CD4-positive, CD25-positive, alpha-beta regulatory T cell (primary cell): ENCODE measurements at regions not wholly inside any gene's neighbourhood (a gene's known extent, or its start where the extent isn't known, plus 50 kb on each side); places are given as distances from the start of the nearest gene placed in this dataset.

ENCODE experiments used
- ATAC-seq, 2 donors: fragments of 150-1000 bp; cut with Tn5 transposase; one replicate each; pipeline ENCODE4 v1.10.0; 2021; ENCODE audit warnings: low read depth in 2 of 2, moderate number of reproducible peaks in 2 of 2, moderate library complexity in 1 of 2
- DNase-seq, 3 donors: peaks; one replicate each; pipeline versions ENCODE4 v3.0.0 to v3.0.0-alpha.2; 2012 to 2022; ENCODE audit warnings: mixed read lengths in 1 of 3
- H3K27ac ChIP-seq: one replicate; pipeline ENCODE4 v1.7.0; 2013; ENCODE audit warnings: mild to moderate bottlenecking, low read length; ENCODE audit not compliant: insufficient read depth, poor library complexity, severe bottlenecking
- H3K27me3 ChIP-seq: one replicate; pipeline ENCODE4 v1.7.0; 2013; ENCODE audit warnings: low read length; ENCODE audit not compliant: control insufficient read depth, insufficient read depth
- H3K36me3 ChIP-seq: one replicate; pipeline ENCODE4 v1.7.0; 2013; ENCODE audit warnings: mild to moderate bottlenecking, low read length, moderate library complexity; ENCODE audit not compliant: control insufficient read depth, insufficient read depth
- H3K4me1 ChIP-seq: 2 replicates; pipeline ENCODE4 v1.7.0; 2013; ENCODE audit warnings: mild to moderate bottlenecking, low read length; ENCODE audit not compliant: insufficient read depth, control insufficient read depth, poor library complexity, severe bottlenecking
- H3K4me3 ChIP-seq: one replicate; pipeline ENCODE4 v1.7.0; 2013; ENCODE audit warnings: low read depth, mild to moderate bottlenecking, low read length, moderate library complexity
- H3K9me3 ChIP-seq, 2 experiments: 1 replicate in 1 of 2; 2 replicates in 1 of 2; pipeline ENCODE4 v1.7.0; 2013; ENCODE audit warnings: low read length in 2 of 2, mild to moderate bottlenecking in 1 of 2, moderate library complexity in 1 of 2; ENCODE audit not compliant: control insufficient read depth in 2 of 2
- H3K27ac Mint-ChIP-seq, 3 donors: one replicate each; pipeline ENCODE4 v1.8.0; 2020 to 2022; ENCODE audit warnings: mild to moderate bottlenecking in 3 of 3, mixed read lengths in 3 of 3, moderate library complexity in 2 of 3
- H3K27me3 Mint-ChIP-seq: one replicate; pipeline ENCODE4 v1.8.0; 2022; ENCODE audit warnings: mild to moderate bottlenecking, mixed read lengths
- H3K36me3 Mint-ChIP-seq: one replicate; pipeline ENCODE4 v1.8.0; 2020; ENCODE audit warnings: mixed read lengths
- H3K4me1 Mint-ChIP-seq, 4 donors: one replicate each; pipeline ENCODE4 v1.8.0; 2020 to 2022; ENCODE audit warnings: mixed read lengths in 4 of 4, mild to moderate bottlenecking in 1 of 4
- H3K4me3 Mint-ChIP-seq, 4 donors: one replicate each; pipeline ENCODE4 v1.8.0; 2020 to 2022; ENCODE audit warnings: mild to moderate bottlenecking in 4 of 4, mixed read lengths in 4 of 4, moderate library complexity in 3 of 4
- H3K9me3 Mint-ChIP-seq, 7 donors: one replicate each; pipeline ENCODE4 v1.8.0; 2020 to 2022; ENCODE audit warnings: mixed read lengths in 7 of 7, mild to moderate bottlenecking in 3 of 7, moderate library complexity in 2 of 7

DNA sequence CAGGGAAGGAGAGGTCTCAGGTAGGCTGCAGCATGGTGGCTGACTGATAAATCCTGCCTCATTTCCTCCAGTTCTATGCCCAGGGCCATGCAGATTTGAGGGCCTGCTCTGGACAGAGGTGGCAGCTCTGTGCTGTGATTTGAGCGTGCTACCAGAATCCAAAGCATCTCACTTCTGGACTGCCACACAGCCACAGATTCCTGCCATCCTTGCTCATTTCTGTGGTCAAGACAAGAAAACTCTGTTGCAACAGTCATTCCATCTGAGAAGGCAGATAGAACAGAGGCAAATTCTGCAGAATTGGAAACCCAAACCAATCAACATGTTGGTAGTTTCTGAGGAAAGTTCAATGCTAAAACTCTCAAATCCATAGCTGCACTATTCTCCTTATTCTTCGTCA lies 102.8 kb upstream of the GALNT2 start:
- H3K27me3 Mint-ChIP-seq, result peaks cover 42% of the 10 kb centered on the region
- H3K36me3 Mint-ChIP-seq, result no peaks in the 10 kb centered on the region
- Histone ChIP-seq H3K4me1 (no peaks in the 10 kb centered on the region), H3K4me3 (no peak overlapping the region), H3K27me3 (peaks cover 8% of the 10 kb centered on the region), H3K36me3 (no peaks in the 10 kb centered on the region), H3K9me3 (peaks cover 0 to 3% of the 10 kb centered on the region in 2 experiments), H3K27ac (no peak overlapping the region)
- DNase-seq (no peak), ATAC-seq (no peak)
- no peak overlapping the region for H3K27ac Mint-ChIP-seq
- no peaks in the 10 kb centered on the region for H3K9me3 Mint-ChIP-seq
- H3K4me3 Mint-ChIP-seq, result no peak overlapping the region
- no peaks in the 10 kb centered on the region for H3K4me1 Mint-ChIP-seq

DNA sequence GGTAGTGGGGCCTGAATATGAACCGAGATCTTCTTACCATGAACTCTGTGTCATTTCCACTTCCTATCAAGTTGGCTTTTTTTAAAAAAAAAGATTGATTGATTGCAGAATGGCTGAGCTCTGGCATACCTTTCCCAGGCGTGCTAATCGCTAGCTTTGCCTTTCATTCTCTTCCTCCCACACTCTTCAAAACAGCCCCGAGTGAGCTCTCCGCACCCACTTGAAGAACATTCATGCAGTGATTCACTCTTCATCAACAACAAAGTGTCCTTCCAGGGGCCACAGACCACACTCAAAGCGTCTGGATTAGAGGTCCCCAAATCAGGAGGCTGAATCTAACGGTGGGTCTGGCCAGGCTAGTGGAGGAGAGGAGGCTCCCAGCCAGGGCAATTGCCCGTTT lies 96.3 kb upstream of the GALNT2 start:
- ATAC-seq (no peak), DNase-seq (no peak)
- Mint-ChIP-seq H3K27ac (no peak overlapping the region), H3K9me3 (peaks cover 0 to 8% (median 2%) of the 10 kb centered on the region in 7 donors), H3K36me3 (no peaks in the 10 kb centered on the region), H3K4me1 (no peaks in the 10 kb centered on the region), H3K27me3 (peaks cover 30% of the 10 kb centered on the region), H3K4me3 (no peak overlapping the region)
- Histone ChIP-seq H3K4me1 (no peaks in the 10 kb centered on the region), H3K27ac (no peak overlapping the region), H3K27me3 (peaks cover 3% of the 10 kb centered on the region), H3K4me3 (no peak overlapping the region), H3K9me3 (peaks cover 0 to 3% of the 10 kb centered on the region in 2 experiments), H3K36me3 (no peaks in the 10 kb centered on the region)

DNA sequence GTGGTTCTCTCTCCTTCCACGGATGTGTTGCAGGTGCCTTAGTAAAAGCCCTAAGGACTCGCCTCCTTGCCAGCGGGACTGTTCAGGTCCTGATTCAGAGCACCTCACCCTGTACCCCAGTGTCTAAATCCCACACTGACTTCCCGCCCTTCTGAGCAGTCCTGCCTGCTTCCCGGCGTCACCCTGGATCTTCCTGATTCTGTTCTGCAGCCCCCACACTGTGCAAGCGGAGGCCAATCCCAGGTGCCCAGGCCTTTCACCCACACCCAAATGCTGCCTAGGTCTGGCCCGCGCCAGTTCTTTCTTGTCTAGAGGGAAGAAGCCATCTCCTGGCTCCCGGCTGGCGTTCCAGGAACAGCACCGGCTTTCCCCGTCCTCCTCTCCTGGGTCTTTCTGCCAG lies 95.9 kb upstream of the GALNT2 start:
- ATAC-seq, result no peak
- no peaks in the 10 kb centered on the region for H3K4me1 Mint-ChIP-seq

DNA sequence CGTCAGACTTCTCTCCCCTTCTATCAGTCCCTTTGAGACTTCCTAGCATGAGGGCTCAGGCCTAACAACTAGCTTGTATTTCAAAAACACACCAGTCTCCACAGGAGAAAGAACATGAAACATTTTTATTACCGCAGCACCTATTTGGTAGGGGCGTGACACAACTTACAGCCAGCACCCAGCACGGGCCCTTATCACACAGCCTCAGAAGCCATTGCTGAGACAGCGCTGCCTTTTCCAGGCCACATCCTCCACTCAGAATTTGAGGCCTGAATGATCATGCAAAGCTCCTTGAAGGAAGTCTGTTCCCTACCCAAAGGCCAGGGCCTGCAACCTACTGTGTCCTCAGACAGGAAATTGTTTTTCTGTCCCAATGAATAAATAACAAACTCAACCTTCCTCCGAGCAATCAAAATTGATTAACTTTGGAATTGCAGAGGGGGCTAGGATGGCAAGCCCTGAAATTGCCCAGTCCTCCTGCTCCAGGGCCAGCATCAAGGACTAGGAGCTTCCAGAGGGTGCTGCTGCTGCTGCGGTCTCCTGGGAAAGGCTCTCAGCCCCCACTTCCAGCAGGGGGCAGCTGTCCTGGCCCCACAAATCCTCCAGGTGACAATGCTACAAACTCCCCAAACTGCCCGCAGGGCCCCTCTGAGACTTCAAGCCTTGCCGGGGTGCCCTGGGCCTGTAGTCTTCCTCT lies 94.3 kb upstream of the GALNT2 start:
- DNase-seq, result peak in 1 of 3 donors; percentile 19

More for the DNA sequence above, 95.9 kb upstream of the GALNT2 start:
- Histone ChIP-seq H3K27ac (no peak overlapping the region), H3K27me3 (peaks cover 2% of the 10 kb centered on the region), H3K4me1 (no peaks in the 10 kb centered on the region), H3K36me3 (no peaks in the 10 kb centered on the region), H3K9me3 (peaks cover 0 to 5% of the 10 kb centered on the region in 2 experiments), H3K4me3 (no peak overlapping the region)
- Mint-ChIP-seq H3K27ac (no peak overlapping the region), H3K4me3 (no peak overlapping the region), H3K27me3 (peaks cover 26% of the 10 kb centered on the region), H3K36me3 (no peaks in the 10 kb centered on the region), H3K9me3 (peaks cover 0 to 8% (median 2%) of the 10 kb centered on the region in 7 donors)
- DNase-seq, result no peak

DNA sequence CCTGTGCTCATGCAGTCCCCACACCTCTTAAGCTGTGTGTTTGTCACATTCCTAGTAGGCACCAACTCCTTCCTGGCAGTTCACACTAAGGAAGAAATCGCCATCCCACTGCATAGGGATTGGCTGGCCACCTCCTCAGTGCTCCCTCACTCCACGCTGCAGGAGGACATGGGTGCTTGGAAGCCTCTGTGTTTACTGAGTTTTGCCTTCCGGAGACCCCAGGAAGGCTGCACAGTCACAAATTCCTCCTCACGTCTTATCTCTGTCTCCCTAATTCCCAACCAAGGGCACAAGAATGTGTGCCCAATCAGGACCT lies 93.8 kb upstream of the GALNT2 start:
- Histone ChIP-seq H3K36me3 (no peaks in the 10 kb centered on the region), H3K4me3 (no peak overlapping the region), H3K4me1 (no peaks in the 10 kb centered on the region), H3K27me3 (no peaks in the 10 kb centered on the region), H3K27ac (no peak overlapping the region), H3K9me3 (peaks cover 0 to 2% of the 10 kb centered on the region in 2 experiments)
- peaks cover 0 to 12% (median 2%) of the 10 kb centered on the region in 7 donors for H3K9me3 Mint-ChIP-seq
- H3K27ac Mint-ChIP-seq, result no peak overlapping the region
- no peak overlapping the region for H3K4me3 Mint-ChIP-seq
- H3K36me3 Mint-ChIP-seq, result no peaks in the 10 kb centered on the region
- H3K27me3 Mint-ChIP-seq, result peaks cover 6% of the 10 kb centered on the region
- no peaks in the 10 kb centered on the region for H3K4me1 Mint-ChIP-seq
- no peak for ATAC-seq
- DNase-seq, result no peak

More for the DNA sequence above, 94.3 kb upstream of the GALNT2 start:
- ATAC-seq, result no peak
- no peak overlapping the region for H3K27ac Mint-ChIP-seq
- H3K27ac ChIP-seq, result no peak overlapping the region
- H3K9me3 ChIP-seq, result peaks cover 0 to 2% of the 10 kb centered on the region in 2 experiments
- no peaks in the 10 kb centered on the region for H3K4me1 ChIP-seq
- H3K4me1 Mint-ChIP-seq, result no peaks in the 10 kb centered on the region
- H3K36me3 ChIP-seq, result no peaks in the 10 kb centered on the region
- H3K9me3 Mint-ChIP-seq, result peaks cover 0 to 12% (median 2%) of the 10 kb centered on the region in 7 donors
- no peaks in the 10 kb centered on the region for H3K36me3 Mint-ChIP-seq
- no peak overlapping the region for H3K4me3 ChIP-seq
- H3K4me3 Mint-ChIP-seq, result no peak overlapping the region
- H3K27me3 ChIP-seq, result no peaks in the 10 kb centered on the region
- H3K27me3 Mint-ChIP-seq, result peaks cover 10% of the 10 kb centered on the region

DNA sequence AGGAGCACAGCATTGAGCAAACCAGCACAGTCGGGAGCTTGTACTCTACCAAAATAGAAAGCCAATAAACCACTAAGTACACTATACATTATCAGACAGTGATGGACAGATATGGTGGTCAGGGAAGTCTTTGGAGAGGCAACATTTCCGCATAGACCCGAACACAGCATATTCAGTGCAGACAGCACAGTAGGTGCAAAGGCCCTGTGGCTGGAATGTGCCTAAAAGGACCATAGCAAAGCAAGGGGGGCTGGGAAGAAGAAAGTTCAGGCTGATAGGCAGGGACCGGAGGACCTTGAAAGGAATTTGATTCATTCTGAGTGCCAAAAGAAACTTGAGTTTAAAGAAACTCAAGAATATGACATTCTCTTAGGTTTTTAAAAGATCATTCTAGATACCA lies 92.0 kb upstream of the GALNT2 start:
- no peaks in the 10 kb centered on the region for H3K27me3 ChIP-seq
- ATAC-seq (no peak), DNase-seq (no peak)
- no peak overlapping the region for H3K27ac Mint-ChIP-seq
- H3K4me3 Mint-ChIP-seq, result no peak overlapping the region
- H3K4me1 ChIP-seq, result no peaks in the 10 kb centered on the region
- peaks cover 0 to 12% (median 2%) of the 10 kb centered on the region in 7 donors for H3K9me3 Mint-ChIP-seq
- H3K27ac ChIP-seq, result no peak overlapping the region
- H3K27me3 Mint-ChIP-seq, result peaks cover 6% of the 10 kb centered on the region
- H3K36me3 ChIP-seq, result no peaks in the 10 kb centered on the region
- no peaks in the 10 kb centered on the region for H3K36me3 Mint-ChIP-seq
- H3K4me3 ChIP-seq, result no peak overlapping the region
- no peaks in the 10 kb centered on the region for H3K4me1 Mint-ChIP-seq
- H3K9me3 ChIP-seq, result peaks cover 0 to 2% of the 10 kb centered on the region in 2 experiments

DNA sequence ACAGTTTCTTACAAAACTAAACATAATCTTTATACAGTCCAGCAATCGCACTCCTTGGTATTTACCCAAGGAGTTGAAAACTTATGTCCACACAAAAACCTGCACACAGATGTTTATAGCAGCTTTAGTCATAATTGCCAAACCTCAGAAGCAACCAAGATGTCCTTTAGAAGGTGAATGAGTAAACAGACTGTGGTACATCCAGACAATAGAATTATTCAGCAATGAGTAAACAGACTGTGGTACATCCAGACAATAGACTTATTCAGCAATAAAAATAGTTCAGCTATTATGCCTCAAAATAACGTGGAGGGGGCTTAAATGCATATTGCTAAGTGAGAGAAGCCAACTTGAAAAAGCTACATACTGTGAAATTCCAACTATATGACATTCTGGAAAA lies 87.0 kb upstream of the GALNT2 start:
- H3K27me3 ChIP-seq, result peaks cover 4% of the 10 kb centered on the region
- no peak overlapping the region for H3K27ac Mint-ChIP-seq
- no peaks in the 10 kb centered on the region for H3K4me1 Mint-ChIP-seq
- no peak for ATAC-seq
- no peak overlapping the region for H3K4me3 Mint-ChIP-seq
- H3K36me3 Mint-ChIP-seq, result no peaks in the 10 kb centered on the region
- H3K27me3 Mint-ChIP-seq, result peaks cover 6% of the 10 kb centered on the region
- no peaks in the 10 kb centered on the region for H3K36me3 ChIP-seq
- no peak overlapping the region for H3K4me3 ChIP-seq
- no peaks in the 10 kb centered on the region for H3K4me1 ChIP-seq
- H3K9me3 ChIP-seq, result peaks cover 0 to 2% of the 10 kb centered on the region in 2 experiments
- H3K27ac ChIP-seq, result no peak overlapping the region
- no peak for DNase-seq
- peaks cover 0 to 11% (median 4%) of the 10 kb centered on the region in 7 donors for H3K9me3 Mint-ChIP-seq

DNA sequence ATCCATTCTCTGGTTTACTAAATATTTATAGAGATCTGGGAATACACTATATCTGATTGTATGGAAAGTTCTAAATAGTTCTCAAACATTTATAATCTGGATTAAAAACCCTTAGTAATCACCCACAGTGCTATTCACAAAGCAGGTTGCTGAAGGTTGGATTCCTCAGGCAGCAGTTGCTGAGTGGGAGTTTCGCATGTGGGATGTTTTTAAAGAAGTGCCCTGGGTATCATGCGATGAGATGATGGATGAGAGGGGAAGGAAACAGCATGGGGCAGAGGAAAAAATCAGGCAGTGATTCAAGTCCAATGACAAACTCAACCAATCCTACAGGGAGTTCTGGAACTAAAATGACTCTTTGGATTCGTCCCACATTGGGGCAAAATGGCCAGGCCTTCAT lies 85.3 kb upstream of the GALNT2 start:
- H3K4me3 ChIP-seq, result no peak overlapping the region
- Mint-ChIP-seq H3K27ac (no peak overlapping the region), H3K27me3 (no peaks in the 10 kb centered on the region), H3K36me3 (no peaks in the 10 kb centered on the region), H3K4me1 (no peaks in the 10 kb centered on the region), H3K4me3 (no peak overlapping the region), H3K9me3 (peaks cover 0 to 3% (median 0%) of the 10 kb centered on the region in 7 donors)
- no peaks in the 10 kb centered on the region for H3K9me3 ChIP-seq
- no peak overlapping the region for H3K27ac ChIP-seq
- H3K4me1 ChIP-seq, result no peaks in the 10 kb centered on the region
- no peaks in the 10 kb centered on the region for H3K36me3 ChIP-seq
- DNase-seq (no peak), ATAC-seq (no peak)
- H3K27me3 ChIP-seq, result peaks cover 4% of the 10 kb centered on the region
